K562 (cell line): ENCODE measurements at regions not wholly inside any gene's neighbourhood (a gene's known extent, or its start where the extent isn't known, plus 50 kb on each side); places are given as distances from the start of the nearest gene placed in this dataset.
A peak's percentile ranks its signal among the peaks of the same experiment; 100 is the strongest.

ENCODE experiments used
- ATAC-seq: fragments of 200-7000 bp; cut with Tn5 transposase; 3 replicates; pipeline ENCODE4 v1.9.1; 2020; ENCODE audit warnings: moderate library complexity
- BruUV-seq: library from RNA; stranded (reverse); fragments of 400-500 nt; replicated peaks from 2 replicates; lab custom pipeline; 2021; lab: Mats Ljungman, UMichigan
- CTCF ChIA-PET: fragments of 300-600 bp; formaldehyde crosslinking; extraction: SDS; loops from one replicate; lab custom pipeline; 2021; ENCODE audit warnings: low intra/inter-chr PET ratio; lab: Yijun Ruan, JAX
- POLR2A ChIA-PET: fragments of 300-600, 350-650 bp; sonication (Branson Sonifier 250); formaldehyde crosslinking; extraction: SDS; loops from one replicate; lab custom pipeline; 2021; ENCODE audit warnings: antibody characterized with exemption, inconsistent platforms; lab: Yijun Ruan, JAX
- DNase-seq, 4 experiments: peaks; one replicate each; pipeline versions ENCODE4 v3.0.0 to v3.0.0-alpha.2; 2011 to 2018; ENCODE audit warnings: low spot score in 3 of 4, mixed read lengths in 3 of 4; ENCODE audit errors: extremely low read depth in 1 of 4
- FAIRE-seq: peaks from 2 replicates; lab custom pipeline; 2011; peaks lifted over from hg19 to GRCh38; lab: Jason Lieb, UNC
- H2AFZ ChIP-seq: 2 replicates; pipeline ENCODE4 v1.6.0; 2011; ENCODE audit warnings: low read depth, low read length, control low read depth, inconsistent platforms
- H3K27ac ChIP-seq: fragments of 200-600 bp; 3 replicates; pipeline ENCODE4 v1.8.0; 2011; ENCODE audit warnings: low read depth, mild to moderate bottlenecking, control low read depth, inconsistent platforms, low read length, moderate library complexity, mixed read lengths; ENCODE audit errors: extremely low read depth
- H3K27me3 ChIP-seq, 2 experiments: fragments of 300-600 bp in 1 of 2; 2 replicates in 1 of 2; 3 replicates in 1 of 2; pipeline versions ENCODE4 v1.6.0 to v1.8.0; 2011; ENCODE audit warnings: inconsistent platforms in 2 of 2, low read length in 2 of 2, mild to moderate bottlenecking in 1 of 2, mixed read lengths in 1 of 2, moderate library complexity in 1 of 2; ENCODE audit not compliant: control insufficient read depth in 2 of 2, insufficient read depth in 2 of 2
- H3K36me3 ChIP-seq: fragments of 300-600 bp; 3 replicates; pipeline ENCODE4 v1.8.0; 2011; ENCODE audit warnings: mild to moderate bottlenecking, low read length, inconsistent platforms; ENCODE audit not compliant: control insufficient read depth, insufficient read depth
- H3K4me1 ChIP-seq, 2 experiments: fragments of 200-600 bp in 1 of 2; replicated peaks in 1 of 2; 2 replicates in 1 of 2; 3 replicates in 1 of 2; pipeline versions ENCODE4 v1.5.1 to v1.8.0; 2011; ENCODE audit warnings: inconsistent platforms in 2 of 2, low read length in 2 of 2, mild to moderate bottlenecking in 1 of 2, mixed read lengths in 1 of 2, moderate library complexity in 1 of 2; ENCODE audit not compliant: control insufficient read depth in 2 of 2, insufficient read depth in 2 of 2
- H3K4me2 ChIP-seq: 2 replicates; pipeline ENCODE4 v1.6.1; 2011; ENCODE audit warnings: low read length, control low read depth, inconsistent platforms, mixed read lengths; ENCODE audit not compliant: insufficient read depth
- H3K4me3 ChIP-seq: fragments of 200-600 bp; sonication (generic), shearing (Covaris generic); 2 replicates; pipeline ENCODE4 v1.5.1; 2016; ENCODE audit warnings: control low read depth, inconsistent platforms
- H3K79me2 ChIP-seq: fragments of 200-600 bp; 3 replicates; pipeline ENCODE4 v1.8.0; 2011; ENCODE audit warnings: low read length, inconsistent platforms; ENCODE audit not compliant: control insufficient read depth, insufficient read depth
- H3K9ac ChIP-seq, 2 experiments: 2 replicates each; pipeline versions ENCODE4 v1.6.0 to v1.6.1; 2011; ENCODE audit warnings: low read depth in 2 of 2, low read length in 2 of 2, control low read depth in 1 of 2, inconsistent platforms in 1 of 2, mild to moderate bottlenecking in 1 of 2, mixed read lengths in 1 of 2; ENCODE audit not compliant: insufficient read depth in 1 of 2
- H3K9me1 ChIP-seq: one replicate; pipeline ENCODE4 v1.6.0; 2011; ENCODE audit warnings: inconsistent platforms, mild to moderate bottlenecking, low read length, moderate library complexity; ENCODE audit not compliant: control insufficient read depth, insufficient read depth
- H3K9me3 ChIP-seq: replicated peaks from 2 replicates; pipeline ENCODE4 v1.5.1; 2011; ENCODE audit warnings: low read depth, low read length, inconsistent platforms; ENCODE audit not compliant: control insufficient read depth, insufficient read depth
- H4K20me1 ChIP-seq: replicated peaks from 2 replicates; pipeline ENCODE4 v1.6.1; 2011; ENCODE audit warnings: low read length, inconsistent platforms, mixed read lengths; ENCODE audit not compliant: control insufficient read depth, insufficient read depth
- BHLHE40 ChIP-seq: IDR thresholded peaks from 2 replicates; pipeline ENCODE4 v1.6.1; 2011; ENCODE audit warnings: low read length, improper control_type of control experiment
- EGR1 ChIP-seq: fragments of 450-650 bp; conservative IDR thresholded peaks from 2 replicates; pipeline ENCODE4 v1.6.1; 2017; ENCODE audit warnings: mild to moderate bottlenecking
- MNT ChIP-seq, 2 experiments: fragments of 450-650 bp; conservative IDR thresholded peaks; 2 replicates each; pipeline ENCODE4 v1.6.1; 2017; ENCODE audit warnings: mild to moderate bottlenecking in 2 of 2, moderate library complexity in 2 of 2
- U2AF1 ChIP-seq: fragments of 200-400 bp; formaldehyde crosslinking; optimal IDR thresholded peaks from 2 replicates; pipeline ENCODE3; 2017; ENCODE audit warnings: mild to moderate bottlenecking, low read depth, low read length, moderate library complexity
- ZNF507 ChIP-seq: conservative IDR thresholded peaks from 2 replicates; pipeline ENCODE4 v1.6.1; 2017; ENCODE audit warnings: missing genetic modification characterization, missing compliant biosample characterization
- ZNF589 ChIP-seq: fragments of 200-800 bp; sonication (Bioruptor generic); IDR thresholded peaks from 2 replicates; pipeline ENCODE4 v1.6.1; 2016; ENCODE audit warnings: low read depth, missing genetic modification characterization, missing compliant biosample characterization
- WGBS: fragments of 100-300 bp; shearing (Covaris generic); methylation state at CpG from one replicate; pipeline ENCODE4 v1.1.6; 2016; ENCODE audit warnings: low coverage, mixed read lengths; ENCODE audit not compliant: insufficient coverage; ENCODE audit errors: missing lambda C conversion rate; 5-methylcytosine and 5-hydroxymethylcytosine counted together
- in situ Hi-C: fragments of 300-500 bp; cut with MboI; formaldehyde crosslinking; loops from 4 replicates; pipeline ENCODE4 v1.15.0; 2018; ENCODE audit warnings: inconsistent platforms, mixed read lengths
- intact Hi-C: fragments of 100-400 bp; cut with micrococcal nuclease; formaldehyde crosslinking; loops from 2 replicates; pipeline ENCODE4 v1.14.2; 2022

- Histone ChIP-seq H3K27ac (no peak overlapping the region), H3K4me3 (no peak overlapping the region), H3K9me3 (no peaks in the 10 kb centered on the region), H3K36me3 (no peaks in the 10 kb centered on the region), H3K79me2 (no peaks in the 10 kb centered on the region), H3K4me1 (no peaks in the 10 kb centered on the region; a peak in 1 of 5 replicates), H4K20me1 (no peaks in the 10 kb centered on the region; the same call in 1 of the 2 replicates), H2AFZ (no peak overlapping the region), H3K27me3 (peaks cover 3 to 42% of the 10 kb centered on the region in 2 experiments; a peak in 4 of 5 replicates), H3K9ac (no peak overlapping the region), H3K9me1 (no peaks in the 10 kb centered on the region), H3K4me2 (no peak overlapping the region)
- no peak for FAIRE-seq
- in situ Hi-C loops: no loop called here
- no peak for ATAC-seq
- WGBS: 3% methylated on average over 21 of the region's 23 CpGs
- peak; percentile 47; the same call in 1 of the 2 replicates for TF ChIP-seq EGR1
- TF ChIP-seq BHLHE40: no peak
- intact Hi-C loops: no loop called here
- no TSS peak for BruUV-seq
- CTCF ChIA-PET: no interaction called here
- POLR2A ChIA-PET: interaction anchor here (0.8 kb wide), 1 partner anchor 12 kb away, joined by 3 read pairs; no protein-coding TSS in a partner anchor
- peak in 1 of 4 experiments; percentile 7 for DNase-seq
These were observed 124.7 kb upstream of the VSTM2B start for GRCh38 chr19:29400917-29401711.

- Histone ChIP-seq H3K27me3 (peaks cover 3 to 42% of the 10 kb centered on the region in 2 experiments; a peak in 4 of 5 replicates), H2AFZ (no peak overlapping the region), H3K27ac (no peak overlapping the region), H3K9ac (no peak overlapping the region), H3K9me1 (no peaks in the 10 kb centered on the region), H3K9me3 (no peaks in the 10 kb centered on the region)
- ATAC-seq: no peak
- WGBS: 0% methylated on average over 11 of the region's 14 CpGs
- FAIRE-seq: no peak
- BruUV-seq: no TSS peak
- in situ Hi-C loops: no loop called here
- TF ChIP-seq ZNF589 (CRISPR knock-in tag) (no peak), MNT (conservative IDR thresholded peaks at IDR 0.05) (no peak), U2AF1 (no peak), ZNF507 (tag) (no peak)
- TF ChIP-seq, all 486 proteins: peak for 0
- no peaks in the 10 kb centered on the region for H3K36me3 ChIP-seq
- ChIA-PET CTCF (no interaction called here), POLR2A (interaction anchor here (0.8 kb wide), 1 partner anchor 11 kb away, joined by 3 read pairs; no protein-coding TSS in a partner anchor)
- H3K4me2 ChIP-seq: no peak overlapping the region
- no peak for DNase-seq
- intact Hi-C loops: no loop called here
- H3K79me2 ChIP-seq: no peaks in the 10 kb centered on the region
- no peaks in the 10 kb centered on the region; a peak in 1 of 5 replicates for H3K4me1 ChIP-seq
- no peak overlapping the region for H3K4me3 ChIP-seq
- H4K20me1 ChIP-seq: no peaks in the 10 kb centered on the region; the same call in 1 of the 2 replicates
These were observed 123.9 kb upstream of the VSTM2B start for GRCh38 chr19:29401712-29402421.
